PC-3 (cell line): ENCODE measurements at regions not wholly inside any gene's neighbourhood (a gene's known extent, or its start where the extent isn't known, plus 50 kb on each side); places are given as distances from the start of the nearest gene placed in this dataset.

Experiments used
- EZH2 ChIP-seq: fragments of 300-600 bp; sonication (generic); IDR thresholded peaks from one replicate; pipeline ENCODE4 v1.6.1; 2017; ENCODE audit warnings: antibody characterized with exemption, mild to moderate bottlenecking, low read length; ENCODE audit not compliant: unreplicated experiment
- EZH2phosphoT487 ChIP-seq: fragments of 300-600 bp; sonication (generic); IDR thresholded peaks from 2 replicates; pipeline ENCODE4 v1.6.1; 2018; ENCODE audit warnings: mild to moderate bottlenecking, antibody characterized with exemption, low read length, borderline replicate concordance
- TF ChIP-seq, protein P1 (sequence below): fragments of 300-600 bp; sonication (generic); conservative IDR thresholded peaks from 2 replicates; pipeline ENCODE4 v1.5.1; 2017; ENCODE audit warnings: antibody characterized with exemption, low read depth, mild to moderate bottlenecking, low read length

DNA sequence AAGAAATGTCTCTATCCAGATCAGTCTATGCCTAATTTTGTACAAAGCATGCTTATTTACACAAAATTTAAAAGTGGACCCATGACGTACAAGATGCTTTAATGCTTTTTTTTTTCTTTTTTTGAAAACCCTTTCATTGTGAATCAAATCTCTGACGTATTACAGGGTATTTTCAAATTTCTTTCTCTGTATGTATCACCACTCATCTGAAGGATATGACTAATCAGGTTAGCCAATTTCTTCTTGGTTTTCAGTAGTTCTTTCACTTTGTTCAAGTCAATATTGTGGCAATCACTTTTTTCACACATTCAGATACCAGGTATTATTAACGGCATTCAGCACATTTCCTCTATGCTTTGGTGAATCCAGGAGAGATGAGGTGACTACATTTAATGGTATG lies 685.3 kb downstream of the TRHDE start:
- TF ChIP-seq, protein P1, sequence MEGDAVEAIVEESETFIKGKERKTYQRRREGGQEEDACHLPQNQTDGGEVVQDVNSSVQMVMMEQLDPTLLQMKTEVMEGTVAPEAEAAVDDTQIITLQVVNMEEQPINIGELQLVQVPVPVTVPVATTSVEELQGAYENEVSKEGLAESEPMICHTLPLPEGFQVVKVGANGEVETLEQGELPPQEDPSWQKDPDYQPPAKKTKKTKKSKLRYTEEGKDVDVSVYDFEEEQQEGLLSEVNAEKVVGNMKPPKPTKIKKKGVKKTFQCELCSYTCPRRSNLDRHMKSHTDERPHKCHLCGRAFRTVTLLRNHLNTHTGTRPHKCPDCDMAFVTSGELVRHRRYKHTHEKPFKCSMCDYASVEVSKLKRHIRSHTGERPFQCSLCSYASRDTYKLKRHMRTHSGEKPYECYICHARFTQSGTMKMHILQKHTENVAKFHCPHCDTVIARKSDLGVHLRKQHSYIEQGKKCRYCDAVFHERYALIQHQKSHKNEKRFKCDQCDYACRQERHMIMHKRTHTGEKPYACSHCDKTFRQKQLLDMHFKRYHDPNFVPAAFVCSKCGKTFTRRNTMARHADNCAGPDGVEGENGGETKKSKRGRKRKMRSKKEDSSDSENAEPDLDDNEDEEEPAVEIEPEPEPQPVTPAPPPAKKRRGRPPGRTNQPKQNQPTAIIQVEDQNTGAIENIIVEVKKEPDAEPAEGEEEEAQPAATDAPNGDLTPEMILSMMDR = no peak
- TF ChIP-seq EZH2 (no peak), EZH2phosphoT487 (no peak)
